Karpas-422 (cell line): ENCODE measurements at regions not wholly inside any gene's neighbourhood (a gene's known extent, or its start where the extent isn't known, plus 50 kb on each side); places are given as distances from the start of the nearest gene placed in this dataset.

Experiments used
- DNase-seq: peaks from one replicate; pipeline ENCODE4 v3.0.0-alpha.2; 2015
- H2AFZ ChIP-seq: fragments of 200-600 bp; sonication (generic); 2 replicates; pipeline ENCODE4 v1.6.1; 2014; ENCODE audit warnings: antibody characterized with exemption, low read length, mixed read lengths
- H3K27ac ChIP-seq: fragments of 200-600 bp; sonication (generic); 2 replicates; pipeline ENCODE4 v1.5.1; 2014; ENCODE audit warnings: mild to moderate bottlenecking, low read length, moderate library complexity
- H3K27me3 ChIP-seq: fragments of 200-600 bp; sonication (generic); 2 replicates; pipeline ENCODE4 v1.6.1; 2014; ENCODE audit warnings: low read length, mixed read lengths
- H3K36me3 ChIP-seq: fragments of 200-600 bp; sonication (generic); 2 replicates; pipeline ENCODE4 v1.6.1; 2014; ENCODE audit warnings: low read length, mixed read lengths; ENCODE audit not compliant: insufficient read depth
- H3K4me1 ChIP-seq: fragments of 200-600 bp; sonication (generic); 2 replicates; pipeline ENCODE4 v1.6.1; 2014; ENCODE audit warnings: mild to moderate bottlenecking, low read length, mixed read lengths
- H3K4me2 ChIP-seq: fragments of 200-600 bp; sonication (generic); 2 replicates; pipeline ENCODE4 v1.6.1; 2014; ENCODE audit warnings: low read length, low read depth, mild to moderate bottlenecking; ENCODE audit not compliant: poor library complexity, severe bottlenecking
- H3K4me3 ChIP-seq: fragments of 200-600 bp; sonication (generic); 2 replicates; pipeline ENCODE4 v1.5.1; 2014; ENCODE audit warnings: mild to moderate bottlenecking, antibody characterized with exemption, low read length, mixed read lengths
- H3K79me2 ChIP-seq: fragments of 200-600 bp; sonication (generic); 2 replicates; pipeline ENCODE4 v1.6.1; 2014; ENCODE audit warnings: mild to moderate bottlenecking, low read length, mixed read lengths
- H3K9ac ChIP-seq: fragments of 200-600 bp; sonication (generic); 2 replicates; pipeline ENCODE4 v1.6.0; 2014; ENCODE audit warnings: low read length
- H3K9me2 ChIP-seq: fragments of 200-600 bp; sonication (generic), shearing (Covaris generic); replicated peaks from 2 replicates; pipeline ENCODE4 v1.6.0; 2014; ENCODE audit warnings: mild to moderate bottlenecking, low read length, moderate library complexity; ENCODE audit not compliant: insufficient read depth
- H3K9me3 ChIP-seq: fragments of 300-700, 200-600 bp; sonication (generic); 2 replicates; pipeline ENCODE4 v1.6.1; 2014; ENCODE audit warnings: low read length, mixed read lengths
- H4K20me1 ChIP-seq: fragments of 200-600 bp; sonication (generic); 2 replicates; pipeline ENCODE4 v1.6.1; 2014; ENCODE audit warnings: mild to moderate bottlenecking, antibody characterized with exemption, low read length, low read depth; ENCODE audit not compliant: insufficient read depth

GRCh38 chr6:24004659-24005058, 121.4 kb upstream of the NRSN1 start:
- no peak overlapping the region for H3K9ac ChIP-seq
- no peak overlapping the region for H3K4me2 ChIP-seq
- no peaks in the 10 kb centered on the region for H3K79me2 ChIP-seq
- no peaks in the 10 kb centered on the region for H3K36me3 ChIP-seq
- H3K27ac ChIP-seq: no peak overlapping the region
- no peaks in the 10 kb centered on the region for H3K9me3 ChIP-seq
- H3K27me3 ChIP-seq: no peaks in the 10 kb centered on the region
- DNase-seq: no peak
- H2AFZ ChIP-seq: no peak overlapping the region
- no peaks in the 10 kb centered on the region for H3K9me2 ChIP-seq
- H4K20me1 ChIP-seq: no peaks in the 10 kb centered on the region
- H3K4me1 ChIP-seq: no peaks in the 10 kb centered on the region
- no peak overlapping the region for H3K4me3 ChIP-seq

DNA sequence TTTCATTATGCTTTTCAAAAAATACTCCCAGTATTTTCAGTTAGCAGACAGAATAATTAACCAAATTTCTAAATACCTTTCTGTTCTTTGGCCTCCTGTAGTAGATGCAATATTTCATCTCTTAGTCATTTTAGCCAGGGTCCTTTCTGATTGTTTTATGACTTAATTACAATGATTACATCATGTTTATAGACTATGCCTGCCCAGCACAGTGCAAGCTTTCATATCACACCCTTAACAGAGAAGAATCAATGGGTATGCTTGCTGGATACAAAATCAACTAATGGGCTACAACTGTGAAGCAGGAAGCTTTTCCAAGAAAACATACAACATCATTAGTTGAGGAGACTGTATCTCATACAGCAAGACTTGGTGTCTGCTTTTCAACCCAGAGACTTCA, 119.8 kb upstream of the NRSN1 start:
- Histone ChIP-seq H4K20me1 (no peaks in the 10 kb centered on the region), H2AFZ (no peak overlapping the region), H3K4me1 (no peaks in the 10 kb centered on the region), H3K27me3 (0 out of 2 replicates have a peak, but pooled peaks cover 3% of the 10 kb centered on the region), H3K36me3 (no peaks in the 10 kb centered on the region), H3K27ac (no peak overlapping the region), H3K4me3 (no peak overlapping the region), H3K79me2 (no peaks in the 10 kb centered on the region), H3K9me2 (no peaks in the 10 kb centered on the region), H3K9ac (no peak overlapping the region), H3K4me2 (no peak overlapping the region), H3K9me3 (no peaks in the 10 kb centered on the region)
- no peak for DNase-seq

DNA sequence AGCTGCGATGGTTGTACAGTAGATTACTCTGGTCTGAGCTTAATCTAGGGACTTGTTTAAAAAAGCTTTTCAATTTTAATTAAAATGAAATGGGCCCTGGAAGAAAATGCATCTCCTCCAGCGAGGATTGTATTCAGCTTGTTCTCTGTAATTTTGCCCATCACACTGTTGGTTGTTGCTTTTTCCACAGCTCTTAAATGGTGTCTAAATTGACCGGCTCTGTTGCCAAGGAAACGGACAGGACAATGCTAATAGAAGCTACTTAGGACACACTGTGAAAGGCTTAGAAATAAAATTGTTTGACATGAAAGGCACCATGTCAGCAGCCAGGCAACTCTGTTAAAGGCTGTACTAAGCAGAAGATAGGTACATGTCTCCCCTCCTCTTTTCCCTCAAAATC, 116.7 kb upstream of the NRSN1 start:
- H3K79me2 ChIP-seq: no peaks in the 10 kb centered on the region
- H3K9me2 ChIP-seq: no peaks in the 10 kb centered on the region
- no peak overlapping the region for H3K4me3 ChIP-seq
- H3K36me3 ChIP-seq: no peaks in the 10 kb centered on the region
- H3K9ac ChIP-seq: no peak overlapping the region
- no peaks in the 10 kb centered on the region for H4K20me1 ChIP-seq
- no peaks in the 10 kb centered on the region for H3K9me3 ChIP-seq
- 0 out of 2 replicates have a peak, but pooled peaks cover 3% of the 10 kb centered on the region for H3K27me3 ChIP-seq
- H3K4me2 ChIP-seq: no peak overlapping the region
- DNase-seq: no peak
- no peaks in the 10 kb centered on the region for H3K4me1 ChIP-seq
- H3K27ac ChIP-seq: no peak overlapping the region
- no peak overlapping the region for H2AFZ ChIP-seq

DNA sequence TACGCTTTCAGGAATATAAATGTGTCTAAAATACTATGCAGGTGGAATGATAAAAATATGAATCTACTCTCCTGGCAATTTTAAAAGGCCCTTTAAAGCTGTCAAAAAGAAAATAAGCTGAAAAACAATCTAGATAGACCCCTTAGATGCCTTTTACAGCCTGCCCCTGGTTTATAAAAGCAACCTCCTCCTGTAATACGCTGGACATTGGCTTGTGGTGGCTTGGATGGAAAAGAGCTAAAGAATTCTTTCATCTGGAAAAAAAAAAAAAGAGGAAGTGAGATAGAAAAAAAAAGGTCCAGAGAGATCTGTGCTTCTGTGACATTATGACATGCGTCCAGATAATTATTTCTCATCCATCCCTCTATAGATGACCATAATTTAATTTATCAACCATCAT, 115.9 kb upstream of the NRSN1 start:
- Histone ChIP-seq H3K36me3 (no peaks in the 10 kb centered on the region), H3K27me3 (0 out of 2 replicates have a peak, but pooled peaks cover 3% of the 10 kb centered on the region), H4K20me1 (no peaks in the 10 kb centered on the region), H3K4me2 (no peak overlapping the region), H3K4me3 (no peak overlapping the region), H3K9ac (no peak overlapping the region), H2AFZ (no peak overlapping the region), H3K4me1 (no peaks in the 10 kb centered on the region), H3K9me2 (no peaks in the 10 kb centered on the region), H3K79me2 (no peaks in the 10 kb centered on the region), H3K27ac (no peak overlapping the region), H3K9me3 (no peaks in the 10 kb centered on the region)
- no peak for DNase-seq

GRCh38 chr6:24016286-24016685, 109.7 kb upstream of the NRSN1 start:
- Histone ChIP-seq H3K27me3 (no peaks in the 10 kb centered on the region), H3K9ac (no peak overlapping the region), H3K27ac (no peak overlapping the region), H3K9me2 (no peaks in the 10 kb centered on the region), H3K36me3 (no peaks in the 10 kb centered on the region), H3K79me2 (no peaks in the 10 kb centered on the region), H3K4me2 (no peak overlapping the region), H2AFZ (no peak overlapping the region), H4K20me1 (no peaks in the 10 kb centered on the region), H3K4me1 (no peaks in the 10 kb centered on the region), H3K4me3 (no peak overlapping the region), H3K9me3 (no peaks in the 10 kb centered on the region)
- no peak for DNase-seq

- Histone ChIP-seq H3K9ac (no peak overlapping the region), H2AFZ (no peak overlapping the region), H3K4me3 (no peak overlapping the region), H3K27ac (no peak overlapping the region), H3K27me3 (no peaks in the 10 kb centered on the region), H3K9me2 (no peaks in the 10 kb centered on the region), H3K4me1 (no peaks in the 10 kb centered on the region), H3K4me2 (no peak overlapping the region), H4K20me1 (no peaks in the 10 kb centered on the region), H3K9me3 (no peaks in the 10 kb centered on the region), H3K36me3 (no peaks in the 10 kb centered on the region), H3K79me2 (no peaks in the 10 kb centered on the region)
- DNase-seq: no peak
These were observed 109.2 kb upstream of the NRSN1 start for GRCh38 chr6:24016857-24017256.

GRCh38 chr6:24019393-24019792, 106.6 kb upstream of the NRSN1 start:
- Histone ChIP-seq H3K27ac (no peak overlapping the region), H3K9ac (no peak overlapping the region), H3K4me1 (no peaks in the 10 kb centered on the region), H3K9me3 (no peaks in the 10 kb centered on the region), H3K4me3 (no peak overlapping the region), H3K9me2 (no peaks in the 10 kb centered on the region), H3K36me3 (no peaks in the 10 kb centered on the region), H2AFZ (no peak overlapping the region), H3K4me2 (no peak overlapping the region), H3K27me3 (no peaks in the 10 kb centered on the region), H4K20me1 (no peaks in the 10 kb centered on the region), H3K79me2 (no peaks in the 10 kb centered on the region)
- DNase-seq: no peak

DNA sequence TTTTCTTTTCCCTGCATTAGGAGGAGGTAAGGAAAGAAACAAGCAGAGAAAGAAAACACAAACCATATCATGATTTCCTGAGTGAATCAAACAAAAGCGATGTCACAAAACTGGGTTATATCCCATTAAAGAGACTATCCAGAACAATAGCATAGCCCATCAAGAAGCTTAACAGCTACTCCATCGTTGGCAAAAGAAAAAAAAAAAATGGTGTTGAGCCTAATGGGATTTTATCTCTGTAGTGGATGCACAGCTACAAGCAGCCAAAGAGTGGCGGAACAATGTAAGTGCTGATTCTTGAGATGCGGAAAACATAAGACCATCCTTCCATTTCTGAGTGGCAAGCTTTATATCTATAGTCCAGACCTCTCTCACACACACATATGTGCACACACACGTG, 106.2 kb upstream of the NRSN1 start:
- DNase-seq: no peak
- Histone ChIP-seq H3K9ac (no peak overlapping the region), H3K4me1 (no peaks in the 10 kb centered on the region), H3K4me2 (no peak overlapping the region), H3K79me2 (no peaks in the 10 kb centered on the region), H2AFZ (no peak overlapping the region), H3K36me3 (no peaks in the 10 kb centered on the region), H3K4me3 (no peak overlapping the region), H3K9me3 (no peaks in the 10 kb centered on the region), H3K9me2 (no peaks in the 10 kb centered on the region), H3K27me3 (no peaks in the 10 kb centered on the region), H3K27ac (no peak overlapping the region), H4K20me1 (no peaks in the 10 kb centered on the region)

DNA sequence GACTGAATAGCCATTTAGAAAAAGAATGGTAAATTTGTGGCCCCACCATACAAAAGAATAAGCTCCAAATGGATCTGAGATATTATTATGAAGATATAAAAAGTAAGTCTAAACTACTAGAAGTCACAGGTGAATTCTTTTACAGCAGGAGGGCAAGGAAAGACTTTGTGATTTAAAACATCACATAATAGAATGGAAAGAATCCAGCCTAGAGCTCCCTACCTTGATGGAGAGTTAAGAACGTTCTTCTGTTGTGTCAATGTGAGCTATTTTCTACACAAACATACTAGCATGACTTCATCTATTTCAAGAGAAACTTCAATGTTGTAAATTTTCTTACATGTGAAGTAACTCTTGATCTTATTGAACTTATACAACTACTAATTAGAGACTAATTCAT, 100.0 kb upstream of the NRSN1 start:
- H3K4me1 ChIP-seq: no peaks in the 10 kb centered on the region
- H3K79me2 ChIP-seq: no peaks in the 10 kb centered on the region
- H3K4me2 ChIP-seq: no peak overlapping the region

More for the DNA sequence above, 100.0 kb upstream of the NRSN1 start:
- Histone ChIP-seq H3K9me3 (no peaks in the 10 kb centered on the region), H3K27me3 (no peaks in the 10 kb centered on the region), H3K9me2 (no peaks in the 10 kb centered on the region), H3K36me3 (no peaks in the 10 kb centered on the region), H4K20me1 (no peaks in the 10 kb centered on the region), H3K27ac (no peak overlapping the region), H3K9ac (no peak overlapping the region), H2AFZ (no peak overlapping the region), H3K4me3 (no peak overlapping the region)
- no peak for DNase-seq
